IgD-negative memory B cell (primary cell): ENCODE measurements at regions not wholly inside any gene's neighbourhood (a gene's known extent, or its start where the extent isn't known, plus 50 kb on each side); places are given as distances from the start of the nearest gene placed in this dataset.

ENCODE experiments used
- H3K27ac Mint-ChIP-seq, 3 donors: one replicate each; pipeline ENCODE4 v1.8.0; 2020 to 2022; ENCODE audit warnings: mild to moderate bottlenecking in 3 of 3, mixed read lengths in 3 of 3, moderate library complexity in 1 of 3
- H3K27me3 Mint-ChIP-seq: one replicate; pipeline ENCODE4 v1.8.0; 2021; ENCODE audit warnings: mixed read lengths
- H3K36me3 Mint-ChIP-seq: one replicate; pipeline ENCODE4 v1.8.0; 2020; ENCODE audit warnings: mild to moderate bottlenecking, mixed read lengths
- H3K4me1 Mint-ChIP-seq, 3 donors: one replicate each; pipeline ENCODE4 v1.8.0; 2020 to 2022; ENCODE audit warnings: mixed read lengths in 3 of 3, mild to moderate bottlenecking in 1 of 3
- H3K4me3 Mint-ChIP-seq, 4 donors: one replicate each; pipeline ENCODE4 v1.8.0; 2020 to 2022; ENCODE audit warnings: mild to moderate bottlenecking in 4 of 4, mixed read lengths in 4 of 4, moderate library complexity in 3 of 4
- H3K9me3 Mint-ChIP-seq, 3 donors: one replicate each; pipeline ENCODE4 v1.8.0; 2020 to 2021; ENCODE audit warnings: mixed read lengths in 3 of 3, mild to moderate bottlenecking in 1 of 3

DNA sequence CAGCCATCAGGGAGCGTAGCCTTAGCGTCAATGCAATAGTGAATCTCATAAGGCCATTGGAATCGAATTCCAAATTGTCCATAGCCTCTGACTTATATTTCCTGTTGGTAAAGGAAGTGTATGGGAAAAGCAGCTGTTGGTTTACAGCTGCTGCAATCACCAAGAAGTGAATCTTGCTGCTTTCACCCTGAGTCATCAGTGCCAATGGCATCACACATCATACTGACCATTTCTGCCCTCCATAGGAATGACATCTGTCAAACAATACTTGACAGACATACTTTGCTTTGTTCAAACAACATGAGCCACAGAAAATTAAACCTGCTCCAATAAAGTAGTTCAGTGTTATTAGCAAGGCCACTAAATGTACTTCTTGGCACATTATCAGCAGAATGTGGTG is 111.2 kb upstream of the KLHL29 start:
- Mint-ChIP-seq H3K27ac (no peak overlapping the region), H3K4me3 (no peak overlapping the region)

DNA sequence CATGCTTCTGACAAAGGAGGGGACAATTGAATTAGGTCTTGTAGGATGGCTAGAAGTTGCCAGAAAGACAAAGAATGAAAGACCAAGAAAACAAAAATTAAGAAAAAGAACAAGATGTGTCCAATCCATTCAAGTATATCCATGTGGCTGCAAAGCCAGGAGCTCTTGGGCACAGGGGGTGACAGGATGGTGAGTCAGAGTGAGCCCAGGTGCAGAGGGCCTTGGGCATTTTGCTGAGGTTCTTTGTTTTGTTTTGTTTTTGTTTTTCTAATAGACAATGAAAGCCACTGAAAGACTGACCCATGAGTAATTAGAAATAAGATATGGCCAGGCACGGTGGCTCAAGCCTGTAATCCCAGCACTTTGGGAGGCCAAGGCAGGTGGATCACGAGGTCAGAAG is 104.6 kb upstream of the KLHL29 start:
- H3K9me3 Mint-ChIP-seq: peaks cover 0 to 3% (median 3%) of the 10 kb centered on the region in 3 donors
- H3K4me3 Mint-ChIP-seq: no peak overlapping the region
- H3K4me1 Mint-ChIP-seq: no peaks in the 10 kb centered on the region
- H3K36me3 Mint-ChIP-seq: no peaks in the 10 kb centered on the region
- H3K27ac Mint-ChIP-seq: no peak overlapping the region
- peaks cover 4% of the 10 kb centered on the region for H3K27me3 Mint-ChIP-seq

More for the DNA sequence above, 111.2 kb upstream of the KLHL29 start:
- H3K36me3 Mint-ChIP-seq: no peaks in the 10 kb centered on the region
- peaks cover 16% of the 10 kb centered on the region for H3K27me3 Mint-ChIP-seq
- H3K9me3 Mint-ChIP-seq: peaks cover 0 to 1% (median 0%) of the 10 kb centered on the region in 3 donors
- no peaks in the 10 kb centered on the region for H3K4me1 Mint-ChIP-seq

DNA sequence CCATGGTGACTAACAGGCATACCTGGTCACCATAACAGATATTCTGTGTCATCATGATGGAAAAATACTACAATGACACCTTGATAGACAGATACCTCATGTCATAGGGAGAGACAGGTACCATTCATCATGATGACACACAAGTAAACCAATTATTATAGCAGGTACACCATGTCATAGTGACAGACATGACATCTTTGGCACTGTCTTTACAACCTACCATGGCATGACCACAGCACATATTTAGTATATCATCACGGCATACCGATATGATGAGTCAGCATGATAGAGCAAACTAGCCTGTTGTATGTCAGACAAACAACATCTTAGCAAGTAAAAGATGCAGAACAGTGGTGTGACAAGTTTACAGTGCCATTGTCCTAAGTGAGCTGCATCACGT is 101.3 kb upstream of the KLHL29 start:
- Mint-ChIP-seq H3K27me3 (peaks cover 1% of the 10 kb centered on the region), H3K36me3 (no peaks in the 10 kb centered on the region), H3K4me3 (no peak overlapping the region), H3K4me1 (no peaks in the 10 kb centered on the region), H3K9me3 (peaks cover 0 to 3% (median 3%) of the 10 kb centered on the region in 3 donors), H3K27ac (no peak overlapping the region)

DNA sequence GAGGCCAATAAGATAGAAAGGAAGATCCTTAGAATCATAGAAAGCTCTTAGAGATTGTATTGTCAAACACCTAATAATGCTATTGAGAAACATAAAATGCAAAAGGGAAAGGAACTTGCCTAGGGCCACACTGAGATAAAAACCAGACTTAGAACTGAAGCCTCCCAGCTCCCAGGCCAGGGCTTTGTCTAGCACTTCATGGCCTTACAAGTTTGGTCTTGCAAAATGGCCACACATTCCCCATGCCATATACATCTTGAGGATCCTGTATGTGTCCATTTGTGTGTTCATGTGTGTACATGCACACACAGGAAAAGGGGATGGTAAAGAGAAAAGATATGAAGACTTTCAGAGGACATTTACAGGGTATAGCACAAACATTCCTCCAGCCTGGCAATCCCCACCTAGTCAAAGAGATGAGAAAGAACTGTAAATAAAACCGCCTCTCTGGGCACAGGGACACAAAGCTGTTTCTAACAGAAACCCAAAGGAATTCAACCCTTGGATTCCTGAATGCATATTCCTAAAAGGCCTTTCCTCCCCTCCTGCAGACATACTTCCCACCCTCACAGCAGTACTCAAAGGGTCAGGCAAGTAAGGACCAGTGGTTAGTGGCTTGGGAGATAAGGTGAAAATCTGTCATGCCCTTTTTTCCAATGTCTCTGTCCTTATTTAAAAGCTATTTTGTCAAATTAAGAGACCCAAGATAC is 99.7 kb upstream of the KLHL29 start:
- Mint-ChIP-seq H3K9me3 (peaks cover 0 to 3% (median 3%) of the 10 kb centered on the region in 3 donors), H3K36me3 (no peaks in the 10 kb centered on the region), H3K4me1 (no peaks in the 10 kb centered on the region), H3K27ac (no peak overlapping the region), H3K4me3 (no peak overlapping the region), H3K27me3 (peaks cover 1% of the 10 kb centered on the region)

DNA sequence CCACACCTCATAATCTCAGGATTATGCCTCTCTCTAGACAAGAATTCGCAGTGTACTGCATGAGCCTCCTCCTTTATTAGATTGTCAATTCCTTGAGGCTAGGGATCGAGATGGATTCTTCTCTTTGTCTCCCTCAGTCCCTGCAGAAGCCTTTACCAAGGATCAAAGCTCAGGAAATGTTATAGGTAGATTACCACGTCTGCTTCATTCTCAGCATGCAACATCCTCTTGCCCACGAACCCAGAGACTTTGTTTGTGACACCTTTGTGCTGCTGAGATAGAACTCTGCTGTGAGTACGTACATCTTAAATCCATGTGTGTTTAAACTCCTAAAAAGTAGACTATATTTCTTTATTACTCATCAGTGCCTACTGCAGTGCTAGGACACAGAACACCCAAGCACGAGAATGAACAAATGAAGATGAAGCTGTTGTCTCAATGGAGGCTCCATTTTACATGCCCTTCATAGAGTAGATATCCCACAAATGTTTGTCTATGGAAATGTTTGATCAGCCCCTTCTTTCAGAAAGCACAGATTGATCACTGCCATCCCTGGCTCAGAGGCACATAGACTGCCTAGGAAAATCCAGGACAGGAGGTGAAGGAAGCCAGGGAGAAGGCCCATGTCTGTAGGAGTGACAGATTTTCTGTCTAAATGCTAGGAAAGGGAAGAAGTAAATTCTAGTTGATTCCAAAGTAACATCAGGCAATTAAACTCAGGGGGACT is 98.8 kb upstream of the KLHL29 start:
- H3K4me1 Mint-ChIP-seq: no peaks in the 10 kb centered on the region
- H3K9me3 Mint-ChIP-seq: peaks cover 0 to 3% (median 3%) of the 10 kb centered on the region in 3 donors
- H3K36me3 Mint-ChIP-seq: no peaks in the 10 kb centered on the region
- no peak overlapping the region for H3K4me3 Mint-ChIP-seq
- no peaks in the 10 kb centered on the region for H3K27me3 Mint-ChIP-seq
- H3K27ac Mint-ChIP-seq: no peak overlapping the region

DNA sequence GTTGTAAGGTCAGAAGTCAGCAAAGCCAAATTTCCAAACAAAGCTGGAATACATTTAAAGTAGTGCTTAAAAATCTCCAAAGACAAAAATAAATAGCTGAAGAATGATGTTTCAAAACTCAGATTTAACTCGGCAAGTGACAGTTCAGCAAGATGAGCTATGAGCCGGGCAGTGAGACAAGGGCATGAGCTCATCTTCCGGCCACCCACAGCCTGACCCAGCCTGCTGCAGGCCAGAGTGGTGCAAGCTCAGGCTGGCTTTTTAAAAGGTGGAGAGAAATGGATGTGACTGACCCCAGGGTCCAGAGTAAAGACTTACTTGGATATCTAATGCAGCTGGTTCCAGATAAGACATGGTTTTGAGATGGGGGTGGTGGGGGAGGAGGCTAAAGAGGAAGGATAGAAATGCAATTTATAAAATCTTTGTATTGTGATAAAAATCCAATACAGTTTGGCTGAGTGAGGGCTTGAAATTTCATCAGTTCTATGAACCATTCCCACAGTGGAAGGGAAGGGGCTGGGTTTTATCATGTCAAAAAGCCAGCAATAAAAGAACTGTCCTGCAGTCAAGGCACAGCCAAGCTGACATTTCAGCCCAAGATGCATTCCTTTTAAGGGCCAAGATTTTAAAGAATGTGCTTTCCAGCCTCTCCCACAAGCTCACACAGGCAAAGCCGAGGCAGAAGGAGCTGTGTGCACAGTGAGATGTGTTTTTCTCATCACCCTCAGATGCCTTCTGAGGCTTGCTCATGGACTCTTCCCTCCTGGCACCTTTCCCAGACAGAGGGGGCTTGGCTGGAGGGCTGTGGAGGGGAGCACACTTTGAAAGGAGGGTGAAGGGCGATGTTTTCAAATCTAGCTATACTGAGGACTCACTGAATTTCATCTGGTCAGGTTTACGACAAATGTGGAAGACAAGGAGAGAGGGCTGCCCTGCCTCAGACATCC is 97.9 kb upstream of the KLHL29 start:
- Mint-ChIP-seq H3K4me1 (no peaks in the 10 kb centered on the region), H3K4me3 (no peak overlapping the region), H3K9me3 (peaks cover 0 to 3% (median 3%) of the 10 kb centered on the region in 3 donors), H3K36me3 (no peaks in the 10 kb centered on the region), H3K27ac (no peak overlapping the region), H3K27me3 (no peaks in the 10 kb centered on the region)

DNA sequence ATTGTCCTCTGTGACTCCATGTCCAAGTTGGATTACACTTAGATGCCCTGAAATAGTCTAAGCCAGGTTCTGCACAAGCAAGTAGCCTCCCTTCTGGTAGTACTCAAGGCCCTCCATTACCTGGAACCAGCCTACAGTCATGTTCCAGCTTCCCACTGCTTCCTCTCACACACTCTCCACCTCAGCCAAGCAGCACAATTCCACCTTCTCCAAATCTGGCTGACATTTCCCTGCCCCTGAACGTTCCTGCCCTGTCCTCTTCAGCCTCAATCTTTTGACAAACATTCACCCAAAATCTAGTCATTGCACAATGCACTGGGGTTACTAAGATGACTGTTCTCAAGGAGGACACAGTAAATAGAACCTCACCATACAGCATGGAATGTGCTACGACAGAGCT is 95.3 kb upstream of the KLHL29 start:
- Mint-ChIP-seq H3K36me3 (no peaks in the 10 kb centered on the region), H3K4me3 (no peak overlapping the region), H3K27ac (no peak overlapping the region), H3K27me3 (peaks cover 4% of the 10 kb centered on the region), H3K4me1 (no peaks in the 10 kb centered on the region), H3K9me3 (no peaks in the 10 kb centered on the region)

DNA sequence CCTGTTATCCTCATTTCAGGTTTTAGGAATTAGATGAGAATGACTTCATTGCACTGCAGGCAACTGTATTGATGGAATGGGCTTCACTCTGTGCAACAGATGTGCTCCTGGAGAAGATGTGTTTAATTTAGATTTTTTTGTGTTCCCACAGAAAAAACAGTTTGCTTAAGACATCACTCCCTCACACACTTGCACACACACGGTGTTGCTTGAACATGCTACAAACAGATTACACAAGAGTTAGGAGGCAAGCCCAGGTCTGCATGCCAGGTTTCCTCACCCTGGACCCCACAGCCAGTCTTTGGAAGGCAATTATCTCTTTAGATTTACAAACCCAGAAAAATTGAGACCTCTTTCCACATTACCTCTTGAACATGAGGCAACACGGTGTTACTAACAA is 93.7 kb upstream of the KLHL29 start:
- H3K9me3 Mint-ChIP-seq: no peaks in the 10 kb centered on the region

DNA sequence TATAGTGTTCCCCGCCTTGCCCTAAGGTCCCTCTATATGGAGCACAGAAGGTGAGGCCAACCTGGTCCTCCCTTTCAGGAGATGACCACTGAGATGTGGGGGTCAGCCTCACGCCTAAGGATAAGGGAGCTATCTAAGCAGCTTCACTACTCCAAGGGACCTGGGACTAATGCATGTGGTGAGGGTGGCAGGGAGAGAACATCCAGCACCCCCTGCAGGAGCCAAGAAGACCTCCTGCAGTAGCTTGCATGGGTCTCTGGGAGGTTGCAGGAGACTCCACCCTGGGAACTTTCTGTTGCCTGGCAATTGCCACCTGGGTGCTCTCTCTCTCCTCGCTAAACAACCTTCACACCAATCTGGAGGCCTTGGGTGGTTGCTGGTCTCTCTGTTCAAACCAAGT is 93.0 kb upstream of the KLHL29 start:
- Mint-ChIP-seq H3K27ac (no peak overlapping the region), H3K4me1 (no peaks in the 10 kb centered on the region), H3K4me3 (no peak overlapping the region), H3K27me3 (peaks cover 17% of the 10 kb centered on the region), H3K36me3 (peaks cover 2% of the 10 kb centered on the region), H3K9me3 (peaks cover 0 to 1% (median 0%) of the 10 kb centered on the region in 3 donors)

More for the DNA sequence above, 93.7 kb upstream of the KLHL29 start:
- no peak overlapping the region for H3K27ac Mint-ChIP-seq
- no peaks in the 10 kb centered on the region for H3K4me1 Mint-ChIP-seq
- peaks cover 2% of the 10 kb centered on the region for H3K36me3 Mint-ChIP-seq
- H3K27me3 Mint-ChIP-seq: peaks cover 9% of the 10 kb centered on the region
- H3K4me3 Mint-ChIP-seq: no peak overlapping the region

DNA sequence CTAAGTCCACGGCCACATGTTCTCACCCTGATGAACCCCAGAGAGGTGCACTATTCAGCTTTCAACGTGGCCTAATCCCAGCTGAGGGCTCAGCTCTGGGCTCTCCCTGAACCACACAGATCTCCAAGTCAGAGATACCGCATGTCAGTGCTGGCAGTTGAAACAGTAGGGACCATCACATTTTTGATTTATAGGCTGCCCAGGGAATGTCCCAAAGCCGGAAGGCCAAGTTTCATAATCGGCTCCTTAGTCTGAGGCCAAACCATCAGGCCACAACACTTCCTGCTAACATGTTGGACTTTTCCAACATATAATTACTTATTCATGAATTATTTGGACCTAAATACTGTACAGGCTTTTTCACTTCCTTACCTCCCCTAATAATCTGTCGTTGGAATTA is 91.9 kb upstream of the KLHL29 start:
- Mint-ChIP-seq H3K27ac (no peak overlapping the region), H3K27me3 (peaks cover 18% of the 10 kb centered on the region), H3K36me3 (peaks cover 2% of the 10 kb centered on the region), H3K4me3 (no peak overlapping the region), H3K4me1 (no peaks in the 10 kb centered on the region), H3K9me3 (peaks cover 0 to 1% (median 0%) of the 10 kb centered on the region in 3 donors)

DNA sequence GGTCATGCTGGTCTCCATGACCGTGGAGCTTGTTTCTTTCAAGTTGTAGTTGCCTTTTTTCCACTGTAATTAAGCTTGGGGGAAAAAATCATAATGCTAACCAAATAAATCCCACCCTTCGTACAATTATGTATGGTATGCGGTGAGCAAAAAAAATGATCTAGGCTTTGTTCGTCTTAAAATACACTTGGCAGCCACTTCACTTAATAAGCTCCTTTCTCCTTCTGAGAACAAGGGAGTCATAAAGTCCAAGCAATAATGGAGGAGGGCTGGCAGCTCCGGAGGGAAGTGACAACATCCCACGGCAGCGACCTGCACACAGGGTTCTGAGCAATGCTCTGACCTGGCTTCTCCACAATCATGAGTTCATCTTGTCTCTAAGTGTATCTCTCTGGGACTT is 91.2 kb upstream of the KLHL29 start:
- peaks cover 22% of the 10 kb centered on the region for H3K27me3 Mint-ChIP-seq
- H3K4me3 Mint-ChIP-seq: no peak overlapping the region
- H3K9me3 Mint-ChIP-seq: peaks cover 0 to 1% (median 0%) of the 10 kb centered on the region in 3 donors
- peaks cover 0 to 3% (median 0%) of the 10 kb centered on the region in 3 donors for H3K4me1 Mint-ChIP-seq
- H3K27ac Mint-ChIP-seq: no peak overlapping the region
- peaks cover 2% of the 10 kb centered on the region for H3K36me3 Mint-ChIP-seq

DNA sequence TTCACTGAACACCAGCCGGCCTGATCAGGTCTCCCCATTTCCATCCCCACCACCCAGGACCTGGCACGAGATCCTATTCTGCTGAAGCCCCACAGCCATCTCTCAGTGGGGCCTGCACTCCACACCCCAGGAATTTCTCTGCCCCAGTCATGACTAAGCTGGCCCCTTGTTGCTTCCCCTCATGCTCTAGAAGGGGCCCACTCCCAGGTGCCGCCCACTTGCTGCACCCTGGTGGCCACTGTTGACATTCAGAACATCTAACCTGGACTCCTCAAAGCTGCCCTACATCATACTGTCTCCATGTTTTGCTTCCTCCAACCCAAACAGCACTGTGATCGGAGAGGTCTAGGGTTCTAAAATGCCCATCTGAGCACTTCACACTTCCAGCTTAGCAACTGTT is 90.7 kb upstream of the KLHL29 start:
- Mint-ChIP-seq H3K36me3 (peaks cover 2% of the 10 kb centered on the region), H3K9me3 (peaks cover 0 to 1% (median 0%) of the 10 kb centered on the region in 3 donors), H3K4me1 (peaks cover 0 to 3% (median 0%) of the 10 kb centered on the region in 3 donors), H3K27ac (no peak overlapping the region), H3K27me3 (peaks cover 25% of the 10 kb centered on the region), H3K4me3 (no peak overlapping the region)

DNA sequence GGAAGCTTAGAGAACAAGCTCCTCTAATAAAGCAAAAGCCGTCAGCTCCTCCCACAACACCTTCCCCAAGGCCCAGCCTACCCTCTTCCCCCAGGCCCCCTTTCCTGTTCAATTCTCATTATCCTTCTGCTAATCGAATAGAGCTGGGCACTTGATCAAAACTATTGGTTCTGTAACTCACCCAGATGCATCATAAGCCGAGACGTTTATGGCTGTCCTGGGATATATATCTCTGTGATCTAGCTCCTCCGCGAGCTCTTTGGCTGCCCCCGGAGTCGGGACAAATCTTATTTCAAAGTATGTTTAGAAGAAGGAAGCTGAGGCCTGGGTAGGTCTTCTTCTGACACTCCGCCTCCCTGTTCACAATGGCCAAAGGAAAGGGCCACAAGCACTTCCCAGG is 88.3 kb upstream of the KLHL29 start:
- H3K4me1 Mint-ChIP-seq: peaks cover 0 to 3% (median 0%) of the 10 kb centered on the region in 3 donors
- peaks cover 26% of the 10 kb centered on the region for H3K27me3 Mint-ChIP-seq
- peaks cover 2% of the 10 kb centered on the region for H3K36me3 Mint-ChIP-seq
- H3K27ac Mint-ChIP-seq: no peak overlapping the region
- no peak overlapping the region for H3K4me3 Mint-ChIP-seq
- H3K9me3 Mint-ChIP-seq: peaks cover 0 to 1% (median 0%) of the 10 kb centered on the region in 3 donors

DNA sequence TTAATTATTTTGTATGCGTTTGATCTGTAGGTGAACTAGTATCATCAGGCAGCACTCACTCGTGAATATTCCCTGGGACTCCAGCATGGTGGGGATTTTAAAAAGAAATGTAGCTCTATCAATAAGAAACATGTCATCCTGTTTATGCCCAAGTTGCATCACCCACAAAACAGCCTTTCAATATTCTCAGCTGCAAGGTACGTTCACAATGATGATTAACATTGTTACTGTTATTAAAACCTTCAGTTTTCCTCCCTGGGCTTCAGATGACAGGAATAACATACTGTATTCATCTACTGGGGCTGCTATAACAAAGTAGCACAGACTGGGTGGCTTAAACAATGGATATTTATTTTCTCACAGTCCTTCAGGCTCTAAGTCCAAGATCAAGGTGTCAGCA is 87.9 kb upstream of the KLHL29 start:
- Mint-ChIP-seq H3K27me3 (peaks cover 26% of the 10 kb centered on the region), H3K4me1 (peaks cover 0 to 3% (median 0%) of the 10 kb centered on the region in 3 donors), H3K27ac (no peak overlapping the region), H3K9me3 (peaks cover 0 to 1% (median 0%) of the 10 kb centered on the region in 3 donors), H3K36me3 (peaks cover 2% of the 10 kb centered on the region), H3K4me3 (no peak overlapping the region)

DNA sequence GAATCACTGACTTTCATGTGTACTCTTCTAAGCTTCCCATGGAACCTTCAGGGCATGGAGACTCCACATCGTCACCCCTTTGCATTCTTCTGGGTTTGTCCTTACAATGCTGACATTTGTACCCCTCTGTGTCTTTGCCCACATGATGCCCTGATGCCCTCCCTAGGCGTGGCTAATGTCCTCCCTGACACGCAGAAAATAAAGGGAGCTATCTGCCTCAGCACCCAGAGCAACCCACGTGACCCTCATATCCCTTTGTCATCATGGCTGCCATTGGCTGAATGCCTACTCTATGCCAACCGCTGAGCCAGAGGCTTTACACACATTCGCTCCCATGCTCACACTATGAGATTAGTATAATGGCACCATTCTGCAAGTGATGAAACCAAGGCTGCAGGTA is 86.4 kb upstream of the KLHL29 start:
- H3K27me3 Mint-ChIP-seq: peaks cover 26% of the 10 kb centered on the region
- H3K9me3 Mint-ChIP-seq: peaks cover 0 to 1% (median 0%) of the 10 kb centered on the region in 3 donors
- H3K27ac Mint-ChIP-seq: no peak overlapping the region
- H3K4me1 Mint-ChIP-seq: peaks cover 0 to 3% (median 0%) of the 10 kb centered on the region in 3 donors
- peaks cover 2% of the 10 kb centered on the region for H3K36me3 Mint-ChIP-seq
- no peak overlapping the region for H3K4me3 Mint-ChIP-seq
